Stomach (tissue), 4 donors: ENCODE measurements at regions not wholly inside any gene's neighbourhood (a gene's known extent, or its start where the extent isn't known, plus 50 kb on each side); places are given as distances from the start of the nearest gene placed in this dataset.

ENCODE experiments used
- EP300 ChIP-seq: sonication (generic); formaldehyde crosslinking; IDR thresholded peaks from one replicate; pipeline ENCODE4 v1.6.1; 2017; ENCODE audit warnings: antibody characterized with exemption
- POLR2A ChIP-seq, 4 donors: fragments of 450-650 bp; IDR thresholded peaks; one replicate each; pipeline ENCODE4 v1.6.1; 2016; ENCODE audit warnings: antibody characterized with exemption in 4 of 4, control low read depth in 2 of 4, mild to moderate bottlenecking in 1 of 4, moderate library complexity in 1 of 4
- TF ChIP-seq, protein P1 (sequence below), 7 experiments: fragments of 450-650 bp in 4 of 7; fragments of 200-600 bp in 3 of 7; sonication (generic) in 3 of 7; IDR thresholded peaks; one replicate each; pipeline ENCODE4 v1.5.1; 2016 to 2019; ENCODE audit warnings: antibody characterized with exemption in 7 of 7, control low read depth in 2 of 7, mild to moderate bottlenecking in 1 of 7

DNA sequence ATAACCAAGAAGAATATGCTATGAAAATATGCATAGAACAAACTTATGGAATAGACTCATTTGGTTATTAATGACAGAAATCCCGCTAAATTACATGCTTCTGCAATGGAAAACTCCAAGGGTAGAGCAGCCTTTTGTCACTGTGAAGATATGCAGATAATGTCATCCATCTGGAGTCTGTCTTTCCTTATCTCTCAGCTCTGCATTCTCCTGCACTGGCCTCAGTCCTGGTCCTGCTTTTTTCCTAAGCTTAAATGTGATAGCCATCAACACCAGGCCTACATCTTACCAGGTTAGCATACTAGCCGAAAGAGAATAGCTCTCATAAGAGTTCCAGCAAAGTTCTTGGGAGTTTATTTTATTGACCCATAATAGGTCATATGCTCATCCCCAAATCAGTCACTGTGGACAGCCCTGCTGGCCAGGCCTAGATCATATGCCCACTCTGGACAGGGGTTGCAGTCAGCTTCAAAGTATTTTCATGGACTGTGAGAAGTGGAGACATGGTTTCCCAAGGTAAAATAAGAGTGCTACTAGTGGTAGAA lies 86.5 kb upstream of the LEF1 start:
- TF ChIP-seq, protein P1, sequence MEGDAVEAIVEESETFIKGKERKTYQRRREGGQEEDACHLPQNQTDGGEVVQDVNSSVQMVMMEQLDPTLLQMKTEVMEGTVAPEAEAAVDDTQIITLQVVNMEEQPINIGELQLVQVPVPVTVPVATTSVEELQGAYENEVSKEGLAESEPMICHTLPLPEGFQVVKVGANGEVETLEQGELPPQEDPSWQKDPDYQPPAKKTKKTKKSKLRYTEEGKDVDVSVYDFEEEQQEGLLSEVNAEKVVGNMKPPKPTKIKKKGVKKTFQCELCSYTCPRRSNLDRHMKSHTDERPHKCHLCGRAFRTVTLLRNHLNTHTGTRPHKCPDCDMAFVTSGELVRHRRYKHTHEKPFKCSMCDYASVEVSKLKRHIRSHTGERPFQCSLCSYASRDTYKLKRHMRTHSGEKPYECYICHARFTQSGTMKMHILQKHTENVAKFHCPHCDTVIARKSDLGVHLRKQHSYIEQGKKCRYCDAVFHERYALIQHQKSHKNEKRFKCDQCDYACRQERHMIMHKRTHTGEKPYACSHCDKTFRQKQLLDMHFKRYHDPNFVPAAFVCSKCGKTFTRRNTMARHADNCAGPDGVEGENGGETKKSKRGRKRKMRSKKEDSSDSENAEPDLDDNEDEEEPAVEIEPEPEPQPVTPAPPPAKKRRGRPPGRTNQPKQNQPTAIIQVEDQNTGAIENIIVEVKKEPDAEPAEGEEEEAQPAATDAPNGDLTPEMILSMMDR (IDR thresholded peaks at IDR 0.05), result no peak
- TF ChIP-seq POLR2A (IDR thresholded peaks at IDR 0.05) (no peak), EP300 (no peak)
